ENCODE measurements at regions not wholly inside any gene's neighbourhood (a gene's known extent, or its start where the extent isn't known, plus 50 kb on each side); places are given as distances from the start of the nearest gene placed in this dataset.
A peak's percentile ranks its signal among the peaks of the same experiment; 100 is the strongest.

DNA sequence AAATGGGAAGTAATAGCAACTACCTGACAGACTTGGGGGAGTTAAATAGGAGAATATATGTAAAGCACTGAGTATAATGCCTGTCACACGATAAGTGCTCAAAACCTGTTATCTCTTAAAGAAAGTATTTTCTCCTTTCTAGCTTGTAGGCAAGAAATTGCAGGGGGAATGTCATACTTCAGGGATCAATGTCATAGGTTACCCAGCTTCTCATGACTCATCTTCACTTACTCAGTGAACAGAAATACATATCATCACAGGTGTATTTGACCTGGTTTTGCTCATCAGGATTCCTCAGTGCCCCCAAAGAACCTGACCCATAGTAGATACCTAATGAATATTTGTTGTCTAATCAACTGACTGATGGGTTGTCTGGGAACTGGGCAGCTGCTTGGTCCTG, 285.0 kb upstream of the ATP2B1 start:
- Histone ChIP-seq H3K27ac (no peak overlapping the region), H4K20me1 (no peaks in the 10 kb centered on the region), H3K27me3 (no peaks in the 10 kb centered on the region), H3K4me3 (no peak overlapping the region), H3K4me1 (peaks cover 0 to 46% (median 0%) of the 10 kb centered on the region in 10 experiments; a peak in 6 of 20 replicates), H3K4me2 (no peak overlapping the region), H3K9me3 (replicated peaks in 1 of 11) (no peaks in the 10 kb centered on the region), H3K9ac (no peak overlapping the region), H3K36me3 (no peaks in the 10 kb centered on the region)
- TF ChIP-seq Cebpa-rat (IDR thresholded peaks at IDR 0.05) = no peak

DNA sequence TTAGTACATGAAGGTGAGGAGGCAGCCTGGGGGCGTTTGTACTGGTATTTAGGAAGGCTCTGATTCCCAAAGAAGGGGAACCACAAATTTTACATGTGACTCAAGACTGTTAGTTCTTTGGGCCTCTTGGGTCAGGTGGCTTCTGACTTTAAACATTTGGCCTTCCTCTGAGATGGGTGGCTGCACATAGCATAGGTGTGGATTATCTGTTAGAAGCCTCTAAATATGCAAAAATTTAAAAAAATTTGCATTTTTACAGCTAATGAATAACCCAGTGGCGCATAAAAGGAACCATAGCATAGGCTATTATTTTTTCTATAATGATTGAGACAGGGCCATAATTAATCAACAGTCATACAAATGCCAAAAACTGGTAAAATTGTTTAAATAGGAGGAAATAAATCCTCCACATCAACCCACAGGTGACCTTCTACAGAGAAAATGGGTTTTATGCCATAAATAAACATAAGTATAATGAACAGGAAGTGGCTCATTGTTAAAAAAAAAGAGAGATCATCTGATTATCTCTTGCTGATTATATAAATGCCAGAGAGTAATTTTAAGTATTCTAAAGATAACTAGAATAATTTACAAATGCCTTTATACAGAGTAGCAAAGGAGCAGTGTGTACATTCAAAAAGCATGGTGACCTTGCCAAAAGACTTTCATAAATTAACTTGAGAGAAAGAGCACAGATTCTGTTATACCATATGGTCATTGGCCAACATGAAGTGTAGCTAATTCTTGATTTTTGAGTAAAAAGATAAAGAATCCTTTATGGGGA, 284.2 kb upstream of the ATP2B1 start:
- Histone ChIP-seq H3K4me1 (peaks cover 0 to 46% (median 0%) of the 10 kb centered on the region in 10 experiments; a peak in 6 of 20 replicates), H3K4me3 (no peak overlapping the region), H3K36me3 (no peaks in the 10 kb centered on the region), H3K4me2 (peak overlapping the region in 3 of 11 experiments; percentile 24 to 58 (median 56); a peak in 5 of 22 replicates), H3K27ac (no peak overlapping the region), H4K20me1 (no peaks in the 10 kb centered on the region), H3K9me3 (replicated peaks in 1 of 11) (no peaks in the 10 kb centered on the region), H3K27me3 (no peaks in the 10 kb centered on the region), H3K9ac (no peak overlapping the region)
- TF ChIP-seq Cebpa-rat (IDR thresholded peaks at IDR 0.05) = no peak

DNA sequence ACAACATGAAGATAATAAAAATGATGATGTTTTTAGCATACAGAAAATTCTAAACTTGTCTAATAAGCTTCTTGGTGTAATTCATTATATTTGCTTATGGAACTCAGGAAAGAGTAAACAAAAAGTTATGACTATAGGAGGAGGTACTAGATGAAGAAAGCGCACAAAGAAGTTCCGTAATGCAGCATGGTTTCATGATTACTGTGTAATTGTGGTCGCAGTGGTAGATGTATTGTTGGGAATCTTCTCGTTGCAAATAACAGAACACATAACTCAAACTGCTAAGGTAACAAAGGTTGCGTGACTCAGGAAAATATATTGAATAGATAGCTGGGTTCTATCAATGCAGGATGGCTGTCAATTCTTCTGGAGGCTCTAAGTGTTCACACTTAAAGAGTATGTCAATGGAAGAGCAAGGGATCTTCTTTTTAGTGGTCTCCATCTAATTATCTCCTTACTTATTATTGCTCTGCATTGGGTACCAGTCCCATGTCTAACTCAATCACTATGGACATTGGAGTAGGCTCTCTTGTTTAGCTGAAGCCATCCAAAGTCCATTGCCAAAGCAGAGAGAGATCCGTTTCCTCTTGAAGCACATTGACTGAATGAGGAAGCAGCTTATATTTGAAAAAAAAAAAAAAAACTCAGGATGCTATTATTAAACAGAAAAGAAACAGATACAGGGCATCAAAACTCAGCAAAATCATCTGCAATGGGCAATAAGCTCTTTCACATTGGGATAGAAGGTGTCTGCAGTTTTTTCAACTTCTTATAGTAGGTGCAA, 283.4 kb upstream of the ATP2B1 start:
- H4K20me1 ChIP-seq = no peaks in the 10 kb centered on the region
- peak overlapping the region in 3 of 11 experiments; percentile 24 to 56 (median 35); a peak in 4 of 22 replicates for H3K4me2 ChIP-seq
- no peaks in the 10 kb centered on the region for H3K27me3 ChIP-seq
- H3K9ac ChIP-seq = no peak overlapping the region
- no peaks in the 10 kb centered on the region for H3K36me3 ChIP-seq
- H3K9me3 ChIP-seq (replicated peaks in 1 of 11) = no peaks in the 10 kb centered on the region
- H3K4me1 ChIP-seq = peaks cover 0 to 46% (median 0%) of the 10 kb centered on the region in 10 experiments; a peak in 6 of 20 replicates
- no peak overlapping the region for H3K4me3 ChIP-seq
- H3K27ac ChIP-seq = no peak overlapping the region
- TF ChIP-seq Cebpa-rat (IDR thresholded peaks at IDR 0.05) = no peak

GRCh38 chr12:89988188-89988915, 279.7 kb upstream of the ATP2B1 start:
- Histone ChIP-seq H3K27me3 (no peaks in the 10 kb centered on the region), H3K27ac (no peak overlapping the region), H3K36me3 (no peaks in the 10 kb centered on the region), H3K4me2 (no peak overlapping the region), H3K9me3 (replicated peaks in 1 of 11) (no peaks in the 10 kb centered on the region), H3K4me3 (no peak overlapping the region), H3K4me1 (peaks cover 0 to 24% (median 0%) of the 10 kb centered on the region in 10 experiments; a peak in 6 of 20 replicates), H3K9ac (no peak overlapping the region), H4K20me1 (no peaks in the 10 kb centered on the region)
- TF ChIP-seq Cebpa-rat (IDR thresholded peaks at IDR 0.05) = no peak

- no peak for TF ChIP-seq Cebpa-rat (IDR thresholded peaks at IDR 0.05)
- Histone ChIP-seq H3K27me3 (no peaks in the 10 kb centered on the region), H3K9me3 (replicated peaks in 1 of 11) (no peaks in the 10 kb centered on the region), H4K20me1 (no peaks in the 10 kb centered on the region), H3K4me1 (peaks cover 0 to 11% (median 0%) of the 10 kb centered on the region in 10 experiments; a peak in 4 of 20 replicates), H3K27ac (no peak overlapping the region), H3K9ac (no peak overlapping the region), H3K4me2 (no peak overlapping the region), H3K36me3 (no peaks in the 10 kb centered on the region), H3K4me3 (no peak overlapping the region)
Observed at GRCh38 chr12:89985935-89986334, 277.3 kb upstream of the ATP2B1 start.

GRCh38 chr12:89984846-89985245, 276.2 kb upstream of the ATP2B1 start:
- Histone ChIP-seq H3K4me3 (no peak overlapping the region), H3K4me2 (no peak overlapping the region), H3K4me1 (peaks cover 0 to 22% (median 2%) of the 10 kb centered on the region in 10 experiments; a peak in 8 of 20 replicates), H4K20me1 (no peaks in the 10 kb centered on the region), H3K9me3 (replicated peaks in 1 of 11) (no peaks in the 10 kb centered on the region), H3K9ac (no peak overlapping the region), H3K36me3 (no peaks in the 10 kb centered on the region), H3K27ac (no peak overlapping the region), H3K27me3 (no peaks in the 10 kb centered on the region)
- no peak for TF ChIP-seq Cebpa-rat (IDR thresholded peaks at IDR 0.05)

- Histone ChIP-seq H3K4me3 (no peak overlapping the region), H3K4me2 (no peak overlapping the region), H3K9ac (no peak overlapping the region), H3K9me3 (replicated peaks in 1 of 11) (no peaks in the 10 kb centered on the region), H3K4me1 (peaks cover 0 to 34% (median 2%) of the 10 kb centered on the region in 10 experiments; a peak in 8 of 20 replicates), H3K27me3 (no peaks in the 10 kb centered on the region), H4K20me1 (no peaks in the 10 kb centered on the region), H3K36me3 (no peaks in the 10 kb centered on the region), H3K27ac (no peak overlapping the region)
- no peak for TF ChIP-seq Cebpa-rat (IDR thresholded peaks at IDR 0.05)
Observed at GRCh38 chr12:89983622-89984021, 275.0 kb upstream of the ATP2B1 start.

DNA sequence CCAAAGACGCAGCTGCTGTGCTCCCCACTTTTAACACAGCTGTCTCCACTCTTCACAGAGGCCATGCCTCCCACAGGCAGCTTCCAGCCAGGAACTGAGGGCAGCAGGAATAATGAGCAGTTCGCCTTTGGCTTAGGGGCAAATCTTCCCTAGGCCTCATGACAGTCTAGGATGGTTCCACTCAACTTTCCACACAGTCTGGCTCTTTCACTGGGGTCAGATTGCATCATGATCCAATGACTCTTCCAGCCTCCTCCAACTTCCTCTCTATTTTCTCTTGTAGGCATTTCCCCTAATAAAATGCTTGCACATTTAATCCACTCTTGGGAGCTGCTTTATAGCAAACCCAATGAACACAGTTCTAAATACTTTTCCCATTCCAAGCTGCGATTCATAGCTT, 271.6 kb upstream of the ATP2B1 start:
- H3K27ac ChIP-seq = peak overlapping the region in 3 of 11 experiments; percentile 28 to 79 (median 55); a peak in 5 of 22 replicates
- H3K4me3 ChIP-seq = no peak overlapping the region

More for the DNA sequence above, 271.6 kb upstream of the ATP2B1 start:
- H3K4me1 ChIP-seq = peaks cover 0 to 61% (median 2%) of the 10 kb centered on the region in 10 experiments; a peak in 8 of 20 replicates
- H3K4me2 ChIP-seq = peak overlapping the region in 4 of 11 experiments; percentile 10 to 85 (median 73); a peak in 8 of 22 replicates
- H3K36me3 ChIP-seq = no peaks in the 10 kb centered on the region
- H3K9me3 ChIP-seq (replicated peaks in 1 of 11) = no peaks in the 10 kb centered on the region
- no peaks in the 10 kb centered on the region for H4K20me1 ChIP-seq
- H3K9ac ChIP-seq = peak overlapping the region in 1 of 11 experiments; percentile 44; a peak in 1 of 22 replicates
- no peaks in the 10 kb centered on the region for H3K27me3 ChIP-seq
- peak in 4 of 11 experiments; percentile 14 to 75 (median 58); a peak in 4 of 22 replicates for TF ChIP-seq Cebpa-rat (IDR thresholded peaks at IDR 0.05)

Data from BLaER1 treated with 17β-estradiol and CSF1 and Interleukin-3, amounts not matched to agents 10 nM and 100 nM (cell line).